OCI-LY3 (cell line): ENCODE measurements at regions not wholly inside any gene's neighbourhood (a gene's known extent, or its start where the extent isn't known, plus 50 kb on each side); places are given as distances from the start of the nearest gene placed in this dataset.

Experiments
- H2AFZ ChIP-seq: fragments of 200-600, 300-600 bp; shearing (Covaris generic); 2 replicates; pipeline ENCODE4 v1.6.0; 2014; ENCODE audit warnings: antibody characterized with exemption, low read depth, low read length
- H3K27ac ChIP-seq: fragments of 200-600, 300-600 bp; sonication (generic); 2 replicates; pipeline ENCODE4 v1.5.1; 2014; ENCODE audit warnings: mild to moderate bottlenecking, low read length, moderate library complexity, mixed read lengths
- H3K27me3 ChIP-seq: fragments of 200-600, 300-600 bp; sonication (generic); 2 replicates; pipeline ENCODE4 v1.6.1; 2014; ENCODE audit warnings: low read depth, low read length, mixed read lengths
- H3K36me3 ChIP-seq: fragments of 200-600, 300-600 bp; sonication (generic); replicated peaks from 2 replicates; pipeline ENCODE3; 2014; ENCODE audit warnings: low read depth, low read length, mixed read lengths
- H3K4me1 ChIP-seq: fragments of 300-600, 200-600 bp; sonication (generic); 2 replicates; pipeline ENCODE4 v1.6.1; 2014; ENCODE audit warnings: low read length, mixed read lengths
- H3K4me2 ChIP-seq: fragments of 200-600, 300-600 bp; sonication (generic); 2 replicates; pipeline ENCODE4 v1.6.1; 2014; ENCODE audit warnings: low read length, mixed read lengths
- H3K4me3 ChIP-seq: fragments of 300-600, 200-600 bp; sonication (generic); 2 replicates; pipeline ENCODE4 v1.5.1; 2014; ENCODE audit warnings: antibody characterized with exemption, mild to moderate bottlenecking, low read length, moderate library complexity
- H3K79me2 ChIP-seq: fragments of 300-600, 200-600 bp; shearing (Covaris generic); 2 replicates; pipeline ENCODE4 v1.6.1; 2014; ENCODE audit warnings: mild to moderate bottlenecking, low read length, mixed read lengths
- H3K9ac ChIP-seq: fragments of 300-600, 200-600 bp; shearing (Covaris generic); 2 replicates; pipeline ENCODE4 v1.6.0; 2014; ENCODE audit warnings: mild to moderate bottlenecking, low read length, moderate library complexity
- H3K9me3 ChIP-seq: fragments of 200-600, 300-600 bp; shearing (Covaris generic); 2 replicates; pipeline ENCODE4 v1.6.1; 2014; ENCODE audit warnings: low read length, mixed read lengths; ENCODE audit not compliant: insufficient read depth
- H4K20me1 ChIP-seq: fragments of 200-600, 300-600 bp; sonication (generic); 2 replicates; pipeline ENCODE4 v1.6.1; 2016; ENCODE audit warnings: low read length, mixed read lengths; ENCODE audit not compliant: insufficient read depth
- CTCF ChIP-seq: fragments of 200-600, 300-600 bp; sonication (generic); IDR thresholded peaks from 2 replicates; pipeline ENCODE4 v1.5.1; 2014; ENCODE audit warnings: antibody characterized with exemption, low read length, low read depth
- EZH2phosphoT487 ChIP-seq: fragments of 200-600 bp; shearing (Covaris generic); IDR thresholded peaks from 2 replicates; pipeline ENCODE4 v1.6.1; 2018; ENCODE audit warnings: antibody characterized with exemption, mixed run types, low read depth

- H3K36me3 ChIP-seq = no peaks in the 10 kb centered on the region
- no peaks in the 10 kb centered on the region for H3K27me3 ChIP-seq
- 0 out of 2 replicates have a peak overlapping the region, but pooled peaks have one; percentile 40 for H2AFZ ChIP-seq
- TF ChIP-seq CTCF = no peak
- no peak for TF ChIP-seq EZH2phosphoT487
- H3K4me2 ChIP-seq = no peak overlapping the region
- no peak overlapping the region for H3K27ac ChIP-seq
- no peaks in the 10 kb centered on the region for H3K79me2 ChIP-seq
- H3K9me3 ChIP-seq = no peaks in the 10 kb centered on the region
- no peak overlapping the region for H3K4me3 ChIP-seq
- no peaks in the 10 kb centered on the region for H4K20me1 ChIP-seq
- H3K4me1 ChIP-seq = no peaks in the 10 kb centered on the region
- H3K9ac ChIP-seq = no peak overlapping the region
Measured at GRCh38 chr4:180116840-180117239, 2126.4 kb upstream of the TENM3 start.

- no peak overlapping the region for H3K4me3 ChIP-seq
- no peaks in the 10 kb centered on the region for H3K79me2 ChIP-seq
- H2AFZ ChIP-seq = no peak overlapping the region
- no peaks in the 10 kb centered on the region for H3K9me3 ChIP-seq
- no peaks in the 10 kb centered on the region for H4K20me1 ChIP-seq
- H3K27me3 ChIP-seq = no peaks in the 10 kb centered on the region
- TF ChIP-seq EZH2phosphoT487 (no peak), CTCF (no peak)
- no peak overlapping the region for H3K9ac ChIP-seq
- H3K4me1 ChIP-seq = peaks cover 4% of the 10 kb centered on the region; the same call in 1 of the 2 replicates
- no peak overlapping the region for H3K27ac ChIP-seq
- no peak overlapping the region for H3K4me2 ChIP-seq
- H3K36me3 ChIP-seq = no peaks in the 10 kb centered on the region
Measured at GRCh38 chr4:180120068-180120467, 2123.1 kb upstream of the TENM3 start.

- TF ChIP-seq CTCF = no peak
- TF ChIP-seq EZH2phosphoT487 = no peak
- H3K4me1 ChIP-seq = no peaks in the 10 kb centered on the region; the same call in 1 of the 2 replicates
- peak overlapping the region; percentile 17; the same call in 1 of the 2 replicates for H2AFZ ChIP-seq
- no peak overlapping the region for H3K4me3 ChIP-seq
- no peaks in the 10 kb centered on the region for H3K27me3 ChIP-seq
- H3K9ac ChIP-seq = no peak overlapping the region
- H4K20me1 ChIP-seq = no peaks in the 10 kb centered on the region
- no peaks in the 10 kb centered on the region for H3K9me3 ChIP-seq
- no peaks in the 10 kb centered on the region for H3K79me2 ChIP-seq
- H3K36me3 ChIP-seq = no peaks in the 10 kb centered on the region
- no peak overlapping the region for H3K27ac ChIP-seq
- H3K4me2 ChIP-seq = no peak overlapping the region
Measured at GRCh38 chr4:180134091-180134866, 2108.9 kb upstream of the TENM3 start.

GRCh38 chr4:180141734-180142133, 2101.5 kb upstream of the TENM3 start:
- Histone ChIP-seq H3K27me3 (no peaks in the 10 kb centered on the region), H3K36me3 (no peaks in the 10 kb centered on the region), H3K4me3 (no peak overlapping the region), H3K9me3 (no peaks in the 10 kb centered on the region), H2AFZ (no peak overlapping the region), H3K9ac (no peak overlapping the region), H4K20me1 (no peaks in the 10 kb centered on the region), H3K27ac (no peak overlapping the region), H3K4me2 (no peak overlapping the region), H3K79me2 (no peaks in the 10 kb centered on the region), H3K4me1 (no peaks in the 10 kb centered on the region)
- TF ChIP-seq EZH2phosphoT487 = no peak
- TF ChIP-seq CTCF = no peak
